B cell (primary cell): ENCODE measurements at regions not wholly inside any gene's neighbourhood (a gene's known extent, or its start where the extent isn't known, plus 50 kb on each side); places are given as distances from the start of the nearest gene placed in this dataset.

Experiments used
- CTCF ChIP-seq: fragments of 200-600 bp; IDR thresholded peaks from one replicate; pipeline ENCODE4 v1.8.0; 2022; ENCODE audit warnings: antibody characterized with exemption, mild to moderate bottlenecking
- EZH2 ChIP-seq: IDR thresholded peaks from 2 replicates; pipeline ENCODE4 v1.6.1; 2012; ENCODE audit warnings: borderline replicate concordance, low read depth, mild to moderate bottlenecking, moderate library complexity, low read length; ENCODE audit not compliant: insufficient read depth, poor library complexity, severe bottlenecking

DNA sequence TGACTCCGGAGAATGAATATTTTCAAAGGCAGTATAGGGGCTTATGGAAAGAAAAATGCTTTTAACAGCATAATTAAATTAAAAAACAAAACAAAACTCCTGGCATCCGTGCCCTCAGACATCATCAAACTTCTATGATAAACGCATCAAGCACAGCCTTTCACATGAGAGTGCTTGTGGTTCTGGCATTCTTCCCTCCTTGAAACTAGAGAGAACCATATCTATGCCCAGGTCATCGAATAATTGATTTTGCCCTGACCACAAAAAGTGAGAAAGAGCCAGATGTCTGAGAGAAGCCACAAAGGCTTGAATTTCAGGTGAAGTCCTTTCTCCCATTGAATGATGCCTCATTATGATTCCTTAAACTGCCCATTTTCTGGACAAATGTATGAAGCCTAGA is 286.8 kb downstream of the CBLL2 start:
- TF ChIP-seq CTCF, result no peak
- no peak for TF ChIP-seq EZH2
